OCI-LY7 (cell line): ENCODE measurements at regions not wholly inside any gene's neighbourhood (a gene's known extent, or its start where the extent isn't known, plus 50 kb on each side); places are given as distances from the start of the nearest gene placed in this dataset.

ENCODE experiments used
- BruUV-seq: library from RNA; stranded (reverse); fragments of 400-500 nt; replicated peaks from 2 replicates; lab custom pipeline; 2021; lab: Mats Ljungman, UMichigan
- CTCF ChIA-PET: fragments of 300-600 bp; sonication (Branson Sonifier 250); formaldehyde crosslinking; loops from one replicate; lab custom pipeline; 2022; ENCODE audit warnings: antibody characterized with exemption; ENCODE audit not compliant: unreplicated experiment; lab: Charles Lee
- POLR2A ChIA-PET: fragments of 300-600 bp; sonication (Branson Sonifier 250); formaldehyde crosslinking; loops from one replicate; lab custom pipeline; 2022; ENCODE audit warnings: antibody characterized with exemption; lab: Charles Lee
- DNase-seq: peaks from one replicate; pipeline ENCODE4 v3.0.0-alpha.2; 2015; ENCODE audit warnings: low spot score
- H2AFZ ChIP-seq: fragments of 200-600 bp; sonication (generic), shearing (Covaris generic); 2 replicates; pipeline ENCODE4 v1.6.1; 2014; ENCODE audit warnings: mild to moderate bottlenecking, antibody characterized with exemption, low read length, moderate library complexity
- H3K27ac ChIP-seq: fragments of 200-600 bp; sonication (generic); 2 replicates; pipeline ENCODE4 v1.5.1; 2014; ENCODE audit warnings: mixed run types, low read depth, mild to moderate bottlenecking, moderate library complexity, low read length, inconsistent platforms; ENCODE audit not compliant: poor library complexity, severe bottlenecking
- H3K36me3 ChIP-seq: fragments of 200-600 bp; sonication (generic); 2 replicates; pipeline ENCODE4 v1.6.1; 2014; ENCODE audit warnings: mild to moderate bottlenecking, antibody characterized with exemption, low read length, moderate library complexity, mixed read lengths; ENCODE audit not compliant: insufficient read depth
- H3K4me1 ChIP-seq: fragments of 200-600 bp; sonication (generic); 2 replicates; pipeline ENCODE4 v1.5.1; 2014; ENCODE audit warnings: mild to moderate bottlenecking, low read length; ENCODE audit not compliant: insufficient read depth, poor library complexity, severe bottlenecking
- H3K4me2 ChIP-seq: fragments of 200-600 bp; sonication (generic); 2 replicates; pipeline ENCODE4 v1.6.1; 2014; ENCODE audit warnings: mild to moderate bottlenecking, low read length
- H3K4me3 ChIP-seq: fragments of 200-600 bp; sonication (generic); 2 replicates; pipeline ENCODE4 v1.5.1; 2014; ENCODE audit warnings: mild to moderate bottlenecking, low read depth, low read length; ENCODE audit not compliant: poor library complexity, severe bottlenecking
- H3K79me2 ChIP-seq: fragments of 200-600 bp; sonication (generic); 2 replicates; pipeline ENCODE4 v1.6.1; 2016; ENCODE audit warnings: low read depth, mild to moderate bottlenecking, low read length, moderate library complexity, mixed read lengths; ENCODE audit not compliant: insufficient read depth
- H3K9me2 ChIP-seq: fragments of 200-600 bp; sonication (generic); 2 replicates; pipeline ENCODE4 v1.6.1; 2016; ENCODE audit warnings: mild to moderate bottlenecking, low read length, mixed read lengths; ENCODE audit not compliant: insufficient read depth
- H3K9me3 ChIP-seq: fragments of 200-600 bp; sonication (generic); 2 replicates; pipeline ENCODE4 v1.6.1; 2014; ENCODE audit warnings: mild to moderate bottlenecking, mixed run types, low read length, mixed read lengths
- H4K20me1 ChIP-seq: fragments of 200-600 bp; sonication (generic); 2 replicates; pipeline ENCODE4 v1.6.1; 2014; ENCODE audit warnings: mild to moderate bottlenecking, antibody characterized with exemption, low read length, moderate library complexity, mixed read lengths; ENCODE audit not compliant: insufficient read depth
- CTCF ChIP-seq: fragments of 200-600 bp; sonication (generic); conservative IDR thresholded peaks from 2 replicates; pipeline ENCODE4 v1.5.1; 2014; ENCODE audit warnings: mild to moderate bottlenecking, antibody characterized with exemption, low read length, moderate library complexity, mixed read lengths
- EZH2phosphoT487 ChIP-seq: fragments of 200-600 bp; sonication (generic); IDR thresholded peaks from 2 replicates; pipeline ENCODE4 v1.6.1; 2018; ENCODE audit warnings: low read depth, borderline replicate concordance, mild to moderate bottlenecking, mixed run types, antibody characterized with exemption, low read length, moderate library complexity, mixed read lengths
- intact Hi-C: fragments of 100-400 bp; cut with micrococcal nuclease; formaldehyde crosslinking; loops from one replicate; pipeline ENCODE4 v1.10.0; 2022; ENCODE audit not compliant: unreplicated experiment

- CTCF ChIA-PET = no interaction called here
- Histone ChIP-seq H3K79me2 (no peaks in the 10 kb centered on the region), H3K9me3 (no peaks in the 10 kb centered on the region), H3K4me3 (no peak overlapping the region), H3K4me2 (no peak overlapping the region), H3K9me2 (no peaks in the 10 kb centered on the region), H3K36me3 (no peaks in the 10 kb centered on the region), H4K20me1 (no peaks in the 10 kb centered on the region), H3K27ac (no peak overlapping the region), H3K4me1 (no peaks in the 10 kb centered on the region), H2AFZ (no peak overlapping the region)
- intact Hi-C loops = no loop called here
- no peak for TF ChIP-seq CTCF
- POLR2A ChIA-PET = no interaction called here
- no peak for DNase-seq
- BruUV-seq = no TSS peak
Measured at GRCh38 chr16:52677501-52677900, 130.6 kb upstream of the TOX3 start.

DNA sequence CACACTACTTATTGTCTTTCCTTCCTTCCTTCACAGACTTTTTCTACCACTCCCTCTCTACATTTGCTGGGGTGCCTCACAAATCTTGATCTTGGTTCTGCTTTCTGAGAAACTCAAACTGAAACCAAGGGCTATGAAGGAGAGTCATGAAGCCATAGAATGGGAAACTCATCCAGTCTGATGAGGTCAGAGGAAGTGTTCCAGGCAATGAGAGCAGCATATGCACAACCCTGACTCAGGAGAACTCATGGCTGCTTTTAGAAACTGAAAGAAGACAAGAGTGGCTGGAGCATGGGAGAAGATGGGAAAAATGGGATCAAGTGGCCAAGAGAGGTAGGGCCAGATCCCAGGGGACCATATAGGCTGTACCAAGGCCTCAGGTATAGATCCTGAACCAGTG is 130.0 kb upstream of the TOX3 start:
- H3K9me3 ChIP-seq = no peaks in the 10 kb centered on the region
- H3K4me3 ChIP-seq = no peak overlapping the region
- H3K27ac ChIP-seq = no peak overlapping the region
- no peak overlapping the region for H3K4me2 ChIP-seq
- no peaks in the 10 kb centered on the region for H4K20me1 ChIP-seq
- BruUV-seq = no TSS peak
- intact Hi-C loops = no loop called here
- no peaks in the 10 kb centered on the region for H3K79me2 ChIP-seq
- no peak for DNase-seq
- ChIA-PET POLR2A (no interaction called here), CTCF (no interaction called here)
- H3K9me2 ChIP-seq = no peaks in the 10 kb centered on the region
- no peaks in the 10 kb centered on the region for H3K36me3 ChIP-seq
- H2AFZ ChIP-seq = no peak overlapping the region
- no peaks in the 10 kb centered on the region for H3K4me1 ChIP-seq
- TF ChIP-seq EZH2phosphoT487 (no peak), CTCF (no peak)

- H4K20me1 ChIP-seq = no peaks in the 10 kb centered on the region
- H2AFZ ChIP-seq = no peak overlapping the region
- intact Hi-C loops = no loop called here
- no peaks in the 10 kb centered on the region for H3K9me2 ChIP-seq
- POLR2A ChIA-PET = no interaction called here
- no peak for TF ChIP-seq EZH2phosphoT487
- no peaks in the 10 kb centered on the region for H3K9me3 ChIP-seq
- no peak overlapping the region for H3K27ac ChIP-seq
- no peak for DNase-seq
- H3K36me3 ChIP-seq = no peaks in the 10 kb centered on the region
- H3K4me1 ChIP-seq = no peaks in the 10 kb centered on the region
- H3K79me2 ChIP-seq = no peaks in the 10 kb centered on the region
- no TSS peak for BruUV-seq
- H3K4me3 ChIP-seq = no peak overlapping the region
- no peak overlapping the region for H3K4me2 ChIP-seq
- CTCF ChIA-PET = no interaction called here
Measured at GRCh38 chr16:52671590-52671989, 124.6 kb upstream of the TOX3 start.
